MM.1S (cell line): ENCODE measurements at regions not wholly inside any gene's neighbourhood (a gene's known extent, or its start where the extent isn't known, plus 50 kb on each side); places are given as distances from the start of the nearest gene placed in this dataset.

Experiments
- DNase-seq: peaks from one replicate; pipeline ENCODE4 v3.0.0-alpha.2; 2015
- H2AFZ ChIP-seq: fragments of 300-600 bp; sonication (generic); 2 replicates; pipeline ENCODE4 v1.6.0; 2016; ENCODE audit warnings: antibody characterized with exemption, low read length
- H3F3A ChIP-seq: fragments of 300-600 bp; sonication (generic); 2 replicates; pipeline ENCODE4 v1.6.1; 2016; ENCODE audit warnings: mild to moderate bottlenecking, antibody characterized with exemption, low read length, moderate library complexity, mixed read lengths; ENCODE audit not compliant: insufficient read depth
- H3K27ac ChIP-seq: fragments of 300-600 bp; sonication (generic); 2 replicates; pipeline ENCODE4 v1.5.1; 2016; ENCODE audit warnings: mild to moderate bottlenecking, low read length
- H3K27me3 ChIP-seq: fragments of 300-600 bp; sonication (generic); replicated peaks from 2 replicates; pipeline ENCODE4 v1.6.0; 2016; ENCODE audit warnings: low read length; ENCODE audit not compliant: insufficient read depth
- H3K36me3 ChIP-seq: fragments of 300-600 bp; sonication (generic); replicated peaks from 2 replicates; pipeline ENCODE4 v1.6.1; 2016; ENCODE audit warnings: mild to moderate bottlenecking, low read length, mixed read lengths; ENCODE audit not compliant: insufficient read depth
- H3K4me1 ChIP-seq: fragments of 300-600 bp; sonication (generic); 2 replicates; pipeline ENCODE4 v1.6.1; 2016; ENCODE audit warnings: low read length, mixed read lengths
- H3K4me2 ChIP-seq: fragments of 300-600 bp; sonication (generic); 2 replicates; pipeline ENCODE4 v1.6.0; 2016; ENCODE audit warnings: low read depth, low read length
- H3K4me3 ChIP-seq: fragments of 300-600 bp; sonication (generic); 2 replicates; pipeline ENCODE4 v1.5.1; 2016; ENCODE audit warnings: low read length, mixed read lengths
- H3K79me2 ChIP-seq: fragments of 300-600 bp; sonication (generic); 2 replicates; pipeline ENCODE4 v1.6.1; 2016; ENCODE audit warnings: mixed run types, low read length, mixed read lengths
- H3K9ac ChIP-seq: fragments of 300-600 bp; sonication (generic); 2 replicates; pipeline ENCODE4 v1.6.1; 2016; ENCODE audit warnings: low read length, mixed read lengths
- H3K9me2 ChIP-seq: fragments of 300-600 bp; sonication (generic); replicated peaks from 2 replicates; pipeline ENCODE4 v1.6.1; 2016; ENCODE audit warnings: mild to moderate bottlenecking, low read length, mixed read lengths; ENCODE audit not compliant: insufficient read depth
- H3K9me3 ChIP-seq: fragments of 300-600 bp; sonication (generic); replicated peaks from 2 replicates; pipeline ENCODE4 v1.6.1; 2016; ENCODE audit warnings: mild to moderate bottlenecking, low read length, mixed read lengths; ENCODE audit not compliant: insufficient read depth
- H4K20me1 ChIP-seq: fragments of 300-600 bp; sonication (generic); 2 replicates; pipeline ENCODE4 v1.6.1; 2016; ENCODE audit warnings: mild to moderate bottlenecking, low read length, moderate library complexity, mixed read lengths; ENCODE audit not compliant: insufficient read depth
- CTCF ChIP-seq: fragments of 300-600 bp; sonication (generic); IDR thresholded peaks from 2 replicates; pipeline ENCODE4 v1.5.1; 2016; ENCODE audit warnings: antibody characterized with exemption, low read length, mixed read lengths
- EZH2 ChIP-seq: fragments of 300-600 bp; sonication (generic); optimal IDR thresholded peaks from 2 replicates; pipeline ENCODE3; 2017; ENCODE audit warnings: low read depth, mild to moderate bottlenecking, antibody characterized with exemption, low read length, mixed read lengths
- EZH2phosphoT487 ChIP-seq: fragments of 300-600 bp; sonication (generic); IDR thresholded peaks from 2 replicates; pipeline ENCODE4 v1.6.1; 2018; ENCODE audit warnings: antibody characterized with exemption, low read length

GRCh38 chr6:149127212-149127611 lies 190.3 kb upstream of the TAB2 start:
- H3K27me3 ChIP-seq: no peaks in the 10 kb centered on the region
- H3K27ac ChIP-seq: no peak overlapping the region
- H3K4me2 ChIP-seq: no peak overlapping the region
- no peaks in the 10 kb centered on the region for H3F3A ChIP-seq
- H3K9me2 ChIP-seq: no peaks in the 10 kb centered on the region
- H3K9ac ChIP-seq: no peak overlapping the region
- H3K9me3 ChIP-seq: no peaks in the 10 kb centered on the region
- H3K4me3 ChIP-seq: no peak overlapping the region
- H3K36me3 ChIP-seq: no peaks in the 10 kb centered on the region
- no peaks in the 10 kb centered on the region for H4K20me1 ChIP-seq
- no peaks in the 10 kb centered on the region for H3K4me1 ChIP-seq
- no peaks in the 10 kb centered on the region for H3K79me2 ChIP-seq
- DNase-seq: no peak
- TF ChIP-seq EZH2phosphoT487: no peak
- TF ChIP-seq CTCF: no peak
- TF ChIP-seq EZH2: no peak
- H2AFZ ChIP-seq: no peak overlapping the region

GRCh38 chr6:149128489-149129145 lies 188.9 kb upstream of the TAB2 start:
- H4K20me1 ChIP-seq: no peaks in the 10 kb centered on the region
- no peaks in the 10 kb centered on the region for H3K4me1 ChIP-seq
- DNase-seq: no peak
- H3K4me3 ChIP-seq: no peak overlapping the region
- H3K27me3 ChIP-seq: no peaks in the 10 kb centered on the region
- H3K4me2 ChIP-seq: no peak overlapping the region
- H3K9me2 ChIP-seq: no peaks in the 10 kb centered on the region
- no peaks in the 10 kb centered on the region for H3K36me3 ChIP-seq
- H3K9me3 ChIP-seq: no peaks in the 10 kb centered on the region
- H3K27ac ChIP-seq: no peak overlapping the region
- no peak overlapping the region for H3K9ac ChIP-seq
- H2AFZ ChIP-seq: no peak overlapping the region
- TF ChIP-seq EZH2phosphoT487 (no peak), EZH2 (no peak)
- H3F3A ChIP-seq: no peaks in the 10 kb centered on the region
- no peaks in the 10 kb centered on the region for H3K79me2 ChIP-seq

GRCh38 chr6:149129371-149130077 lies 188.0 kb upstream of the TAB2 start:
- H3K9me2 ChIP-seq: no peaks in the 10 kb centered on the region
- DNase-seq: no peak
- no peak overlapping the region for H3K4me3 ChIP-seq
- no peak overlapping the region for H3K4me2 ChIP-seq
- H3F3A ChIP-seq: no peaks in the 10 kb centered on the region
- no peaks in the 10 kb centered on the region for H3K9me3 ChIP-seq
- TF ChIP-seq CTCF (no peak), EZH2phosphoT487 (no peak), EZH2 (no peak)
- H4K20me1 ChIP-seq: no peaks in the 10 kb centered on the region
- no peak overlapping the region for H3K27ac ChIP-seq
- no peaks in the 10 kb centered on the region for H3K36me3 ChIP-seq
- H3K9ac ChIP-seq: no peak overlapping the region
- H3K4me1 ChIP-seq: no peaks in the 10 kb centered on the region
- H3K27me3 ChIP-seq: no peaks in the 10 kb centered on the region
- H3K79me2 ChIP-seq: no peaks in the 10 kb centered on the region
- no peak overlapping the region for H2AFZ ChIP-seq

GRCh38 chr6:149130090-149130489 lies 187.4 kb upstream of the TAB2 start:
- H3F3A ChIP-seq: no peaks in the 10 kb centered on the region
- DNase-seq: no peak
- no peaks in the 10 kb centered on the region for H3K27me3 ChIP-seq
- no peaks in the 10 kb centered on the region for H4K20me1 ChIP-seq
- no peaks in the 10 kb centered on the region for H3K9me2 ChIP-seq
- no peak overlapping the region for H3K9ac ChIP-seq
- TF ChIP-seq CTCF (no peak), EZH2 (no peak), EZH2phosphoT487 (no peak)
- H3K4me3 ChIP-seq: no peak overlapping the region
- H3K79me2 ChIP-seq: no peaks in the 10 kb centered on the region
- H3K4me2 ChIP-seq: no peak overlapping the region
- H3K36me3 ChIP-seq: no peaks in the 10 kb centered on the region
- H3K4me1 ChIP-seq: no peaks in the 10 kb centered on the region
- no peaks in the 10 kb centered on the region for H3K9me3 ChIP-seq
- no peak overlapping the region for H3K27ac ChIP-seq
- H2AFZ ChIP-seq: no peak overlapping the region
